Ishikawa (cell line): ENCODE measurements at regions not wholly inside any gene's neighbourhood (a gene's known extent, or its start where the extent isn't known, plus 50 kb on each side); places are given as distances from the start of the nearest gene placed in this dataset.

Experiments
- CREB1 ChIP-seq: IDR thresholded peaks from 2 replicates; pipeline ENCODE4 v1.6.1; 2012; ENCODE audit warnings: low read depth
- EGR1 ChIP-seq: IDR thresholded peaks from 2 replicates; pipeline ENCODE4 v1.6.1; 2012
- EP300 ChIP-seq: IDR thresholded peaks from 2 replicates; pipeline ENCODE4 v1.6.1; 2012; ENCODE audit warnings: borderline replicate concordance
- FOXM1 ChIP-seq: IDR thresholded peaks from 2 replicates; pipeline ENCODE4 v1.6.1; 2012; ENCODE audit warnings: low read depth, borderline replicate concordance
- MAX ChIP-seq: IDR thresholded peaks from 2 replicates; pipeline ENCODE4 v1.6.1; 2012
- NFIC ChIP-seq: IDR thresholded peaks from 2 replicates; pipeline ENCODE4 v1.6.1; 2012
- RAD21 ChIP-seq: IDR thresholded peaks from 2 replicates; pipeline ENCODE4 v1.6.1; 2012; ENCODE audit warnings: low read depth
- REST ChIP-seq: IDR thresholded peaks from 2 replicates; pipeline ENCODE4 v1.6.1; 2012; ENCODE audit warnings: low read depth, mild to moderate bottlenecking
- TCF12 ChIP-seq: IDR thresholded peaks from 2 replicates; pipeline ENCODE4 v1.6.1; 2012; ENCODE audit warnings: low read depth
- TEAD4 ChIP-seq: IDR thresholded peaks from 2 replicates; pipeline ENCODE4 v1.6.1; 2012
- USF1 ChIP-seq: IDR thresholded peaks from 2 replicates; pipeline ENCODE4 v1.6.1; 2012
- YY1 ChIP-seq: IDR thresholded peaks from 2 replicates; pipeline ENCODE4 v1.6.1; 2012; ENCODE audit warnings: low read depth

GRCh38 chr6:153790876-153791473 is 248.1 kb upstream of the OPRM1 start:
- no peak for TF ChIP-seq TCF12
- TF ChIP-seq REST, result no peak
- no peak for TF ChIP-seq EGR1
- TF ChIP-seq CREB1, result no peak
- no peak for TF ChIP-seq NFIC
- TF ChIP-seq EP300, result no peak
- no peak for TF ChIP-seq USF1
- no peak for TF ChIP-seq MAX
- no peak for TF ChIP-seq YY1
- no peak for TF ChIP-seq RAD21
- TF ChIP-seq FOXM1, result no peak
- no peak for TF ChIP-seq TEAD4
